Progenitor cell of endocrine pancreas (in vitro differentiated cells): ENCODE measurements at regions not wholly inside any gene's neighbourhood (a gene's known extent, or its start where the extent isn't known, plus 50 kb on each side); places are given as distances from the start of the nearest gene placed in this dataset.

Experiments
- DNase-seq: peaks from one replicate; pipeline ENCODE4 v3.0.0; 2021; ENCODE audit warnings: low spot score; ENCODE audit not compliant: unreplicated experiment
- H3K27ac Mint-ChIP-seq: 2 replicates; pipeline ENCODE4 v1.8.0; 2021; ENCODE audit warnings: mild to moderate bottlenecking, moderate library complexity, mixed read lengths
- H3K27me3 Mint-ChIP-seq: 2 replicates; pipeline ENCODE4 v1.8.0; 2021; ENCODE audit warnings: mixed read lengths
- H3K36me3 Mint-ChIP-seq: 2 replicates; pipeline ENCODE4 v1.8.0; 2022; ENCODE audit warnings: mixed read lengths; ENCODE audit not compliant: insufficient read depth
- H3K4me1 Mint-ChIP-seq: 2 replicates; pipeline ENCODE4 v1.8.0; 2021; ENCODE audit warnings: low read depth, mixed read lengths
- H3K4me3 Mint-ChIP-seq: 2 replicates; pipeline ENCODE4 v1.8.0; 2021; ENCODE audit warnings: low read depth, mild to moderate bottlenecking, moderate library complexity, mixed read lengths
- H3K9me3 Mint-ChIP-seq: 2 replicates; pipeline ENCODE4 v1.8.0; 2021; ENCODE audit warnings: low read depth, mixed read lengths
- CTCF ChIP-seq: fragments of 200-600 bp; sonication (generic); IDR thresholded peaks from one replicate; pipeline ENCODE4 v1.5.0; 2021; ENCODE audit warnings: antibody characterized with exemption, mild to moderate bottlenecking; ENCODE audit not compliant: unreplicated experiment

- no peak overlapping the region for H3K4me3 Mint-ChIP-seq
- H3K9me3 Mint-ChIP-seq, result no peaks in the 10 kb centered on the region
- H3K27ac Mint-ChIP-seq, result no peak overlapping the region
- no peak for DNase-seq
- no peaks in the 10 kb centered on the region for H3K4me1 Mint-ChIP-seq
- no peaks in the 10 kb centered on the region for H3K36me3 Mint-ChIP-seq
- no peaks in the 10 kb centered on the region for H3K27me3 Mint-ChIP-seq
- peak; percentile 78 for TF ChIP-seq CTCF
Measured at GRCh38 chr12:61993734-61994345, 266.4 kb upstream of the USP15 start.

- no peak for TF ChIP-seq CTCF
- no peak for DNase-seq
- no peak overlapping the region for H3K4me3 Mint-ChIP-seq
- no peaks in the 10 kb centered on the region for H3K4me1 Mint-ChIP-seq
- H3K27me3 Mint-ChIP-seq, result no peaks in the 10 kb centered on the region
- H3K27ac Mint-ChIP-seq, result no peak overlapping the region
- H3K9me3 Mint-ChIP-seq, result no peaks in the 10 kb centered on the region
- H3K36me3 Mint-ChIP-seq, result no peaks in the 10 kb centered on the region
Measured at GRCh38 chr12:61996717-61997116, 263.5 kb upstream of the USP15 start.

DNA sequence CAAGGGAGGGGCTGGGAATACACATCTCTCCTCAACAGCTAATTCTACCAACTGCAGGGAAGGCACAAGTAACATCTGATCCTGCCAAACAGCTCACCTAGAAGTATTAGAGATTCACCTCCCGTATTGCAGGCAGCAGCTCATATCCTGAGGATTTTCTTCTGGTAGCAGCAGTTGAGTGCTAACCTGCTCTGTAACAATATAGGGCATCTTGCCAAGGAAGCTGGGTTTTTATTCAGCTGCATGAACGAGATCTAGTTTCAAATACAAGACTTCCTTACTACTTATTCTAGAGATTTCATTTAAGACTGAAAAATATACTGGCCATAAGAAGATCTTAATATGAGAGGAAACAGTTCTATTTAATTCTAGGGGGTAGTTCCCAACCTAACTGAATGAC, 261.4 kb upstream of the USP15 start:
- Mint-ChIP-seq H3K4me3 (no peak overlapping the region), H3K27ac (no peak overlapping the region), H3K36me3 (no peaks in the 10 kb centered on the region), H3K27me3 (no peaks in the 10 kb centered on the region), H3K4me1 (no peaks in the 10 kb centered on the region), H3K9me3 (no peaks in the 10 kb centered on the region)
- no peak for DNase-seq
- no peak for TF ChIP-seq CTCF

GRCh38 chr12:61999311-61999710, 260.9 kb upstream of the USP15 start:
- Mint-ChIP-seq H3K9me3 (no peaks in the 10 kb centered on the region), H3K27me3 (no peaks in the 10 kb centered on the region), H3K27ac (no peak overlapping the region), H3K36me3 (no peaks in the 10 kb centered on the region), H3K4me1 (no peaks in the 10 kb centered on the region), H3K4me3 (no peak overlapping the region)
- DNase-seq, result no peak
- no peak for TF ChIP-seq CTCF

- H3K4me1 Mint-ChIP-seq, result no peaks in the 10 kb centered on the region
- H3K36me3 Mint-ChIP-seq, result no peaks in the 10 kb centered on the region
- no peak overlapping the region for H3K27ac Mint-ChIP-seq
- no peaks in the 10 kb centered on the region for H3K9me3 Mint-ChIP-seq
- H3K27me3 Mint-ChIP-seq, result no peaks in the 10 kb centered on the region
- DNase-seq, result no peak
- no peak overlapping the region for H3K4me3 Mint-ChIP-seq
- TF ChIP-seq CTCF, result no peak
Measured at GRCh38 chr12:62001424-62001823, 258.8 kb upstream of the USP15 start.
